HCEC 1CT (cell line): ENCODE measurements at regions not wholly inside any gene's neighbourhood (a gene's known extent, or its start where the extent isn't known, plus 50 kb on each side); places are given as distances from the start of the nearest gene placed in this dataset.

Experiments used
- DNase-seq: peaks from one replicate; pipeline ENCODE4 v3.0.0-alpha.2; 2017

- DNase-seq = no peak
These were observed 416.9 kb upstream of the SMARCA2 start for GRCh38 chr9:1598270-1598669.

GRCh38 chr9:1599961-1600360 lies 415.2 kb upstream of the SMARCA2 start:
- DNase-seq = no peak

GRCh38 chr9:1604942-1605560 lies 410.1 kb upstream of the SMARCA2 start:
- DNase-seq = no peak

GRCh38 chr9:1606253-1606652 lies 408.9 kb upstream of the SMARCA2 start:
- DNase-seq = no peak

GRCh38 chr9:1612886-1613285 lies 402.3 kb upstream of the SMARCA2 start:
- DNase-seq = no peak

GRCh38 chr9:1617419-1617818 lies 397.7 kb upstream of the SMARCA2 start:
- no peak for DNase-seq

GRCh38 chr9:1619915-1620710 lies 395.0 kb upstream of the SMARCA2 start:
- no peak for DNase-seq

- DNase-seq = no peak
These were observed 377.7 kb upstream of the SMARCA2 start for GRCh38 chr9:1637401-1637800.

GRCh38 chr9:1639166-1639565 lies 376.0 kb upstream of the SMARCA2 start:
- no peak for DNase-seq

GRCh38 chr9:1647776-1648175 lies 367.4 kb upstream of the SMARCA2 start:
- DNase-seq = no peak

- no peak for DNase-seq
These were observed 361.9 kb upstream of the SMARCA2 start for GRCh38 chr9:1653282-1653681.

GRCh38 chr9:1658661-1659362 lies 356.3 kb upstream of the SMARCA2 start:
- DNase-seq = no peak

GRCh38 chr9:1659363-1659690 lies 355.8 kb upstream of the SMARCA2 start:
- no peak for DNase-seq

- no peak for DNase-seq
These were observed 346.7 kb upstream of the SMARCA2 start for GRCh38 chr9:1668441-1668840.

- DNase-seq = no peak
These were observed 341.8 kb upstream of the SMARCA2 start for GRCh38 chr9:1673300-1673699.

- no peak for DNase-seq
These were observed 338.4 kb upstream of the SMARCA2 start for GRCh38 chr9:1676771-1677170.

- no peak for DNase-seq
These were observed 331.2 kb upstream of the SMARCA2 start for GRCh38 chr9:1683951-1684350.

- no peak for DNase-seq
These were observed 316.2 kb upstream of the SMARCA2 start for GRCh38 chr9:1698991-1699390.

GRCh38 chr9:1701113-1701512 lies 314.0 kb upstream of the SMARCA2 start:
- no peak for DNase-seq

- DNase-seq = no peak
These were observed 312.4 kb upstream of the SMARCA2 start for GRCh38 chr9:1702701-1703100.

- no peak for DNase-seq
These were observed 307.9 kb upstream of the SMARCA2 start for GRCh38 chr9:1707291-1707690.

GRCh38 chr9:1708219-1708618 lies 306.9 kb upstream of the SMARCA2 start:
- DNase-seq = no peak

GRCh38 chr9:1709347-1709746 lies 305.8 kb upstream of the SMARCA2 start:
- DNase-seq = no peak

GRCh38 chr9:1712861-1713450 lies 302.2 kb upstream of the SMARCA2 start:
- DNase-seq = no peak
